ENCODE measurements at regions not wholly inside any gene's neighbourhood (a gene's known extent, or its start where the extent isn't known, plus 50 kb on each side); places are given as distances from the start of the nearest gene placed in this dataset.
A peak's percentile ranks its signal among the peaks of the same experiment; 100 is the strongest.
"Not testable (repeated sequence)": the region's sequence is repeated elsewhere in the genome, so short reads cannot be mapped to it uniquely, and the experiment has no call there.

DNA sequence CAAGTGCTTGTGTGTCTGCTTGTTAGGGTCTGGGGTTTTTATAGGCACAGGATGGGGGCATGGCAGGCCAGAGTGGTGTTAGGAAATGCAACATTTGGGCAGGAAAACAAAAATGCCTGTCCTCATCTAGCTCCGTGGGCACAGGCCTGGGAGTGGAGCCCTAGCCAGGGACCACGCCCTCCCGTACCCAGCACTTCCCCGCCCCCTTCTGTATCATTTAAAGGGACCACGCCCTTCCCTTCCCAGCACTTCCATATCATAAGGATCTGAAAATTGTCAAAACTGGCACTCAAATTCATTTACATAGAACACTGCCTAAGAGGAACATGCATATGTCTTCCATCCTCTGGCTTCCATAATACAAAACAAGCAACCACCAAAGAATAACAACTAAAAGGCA is 185.8 kb downstream of the B3GLCT start:
- no peak for DNase-seq (ENCODE audit: low read depth)

DNA sequence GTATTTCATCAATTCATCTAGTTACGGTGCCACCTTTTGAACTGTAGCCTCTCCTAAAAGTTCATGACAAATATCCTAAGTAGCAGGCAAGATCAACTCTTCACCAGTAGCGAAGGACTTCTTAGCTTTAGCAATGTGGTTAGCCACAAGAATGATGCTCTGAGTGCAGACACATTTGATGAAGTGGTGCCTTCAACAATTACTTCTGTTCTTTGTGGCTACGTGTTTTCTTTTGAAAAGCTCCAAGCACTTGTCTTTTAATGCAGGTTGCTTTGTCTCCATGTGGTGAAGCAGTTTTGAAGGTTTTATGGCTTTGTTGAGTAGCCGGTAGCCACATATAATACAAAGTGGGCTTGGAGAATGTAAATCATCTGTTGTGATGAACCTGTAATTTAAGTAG is 194.7 kb downstream of the B3GLCT start:
- DNase-seq (ENCODE audit: low read depth) = no peak

DNA sequence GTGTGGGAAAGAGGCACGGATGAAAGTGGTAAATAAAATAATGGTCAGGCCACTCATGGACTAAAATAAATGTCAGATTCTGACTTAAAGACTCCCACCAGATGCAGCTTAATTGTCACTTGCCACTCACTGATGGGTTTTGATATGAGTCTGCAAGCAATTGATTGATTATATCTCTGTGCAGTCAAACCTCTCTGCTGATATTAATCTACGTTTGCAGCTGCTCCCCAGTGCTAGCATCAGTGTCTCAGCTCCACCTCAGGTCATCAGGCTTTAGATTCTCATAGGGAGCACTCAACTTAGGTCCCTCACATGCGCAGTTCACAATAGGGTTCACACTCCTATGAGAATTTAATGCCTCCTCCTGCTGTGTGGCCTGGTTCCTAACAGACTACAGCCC is 195.3 kb downstream of the B3GLCT start:
- DNase-seq (ENCODE audit: low read depth) = no peak

DNA sequence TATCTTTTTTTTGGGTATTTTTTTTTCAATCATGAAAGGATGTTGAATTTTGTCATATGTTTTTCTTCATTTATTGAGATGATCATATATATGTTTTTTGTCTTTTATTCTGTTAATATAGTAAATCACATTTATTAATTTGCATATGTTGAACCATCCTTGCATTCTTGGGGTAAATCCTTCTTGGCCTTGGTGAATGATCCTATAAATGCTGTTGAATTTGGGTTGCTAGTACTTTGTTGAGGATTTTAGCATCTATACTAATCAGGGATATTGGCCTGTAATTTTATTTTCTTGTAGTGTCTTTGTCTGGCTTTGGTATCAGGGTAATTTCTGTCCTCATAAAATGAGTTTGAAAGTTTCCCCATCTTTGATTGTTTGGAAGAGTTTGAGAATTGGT is 199.9 kb downstream of the B3GLCT start:
- DNase-seq (ENCODE audit: low read depth) = no peak

DNA sequence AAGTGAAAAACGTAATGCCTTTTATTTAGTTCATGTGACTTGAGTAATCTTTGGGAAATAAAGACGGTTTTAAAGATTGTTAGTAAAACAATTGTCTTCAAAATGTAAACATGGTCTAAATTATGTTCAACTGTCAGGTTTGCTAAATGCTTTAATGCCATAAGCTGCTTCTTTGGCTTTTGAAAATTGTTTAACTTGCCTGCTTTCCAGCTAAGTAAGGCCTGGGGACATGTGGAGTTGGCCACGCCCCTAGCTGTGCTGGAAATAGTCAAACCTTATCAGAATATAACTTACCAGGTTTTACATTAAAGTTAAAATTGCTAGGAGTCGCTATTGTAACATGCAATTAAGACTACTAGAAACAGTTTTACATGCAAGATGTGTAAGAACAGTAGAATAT is 203.9 kb downstream of the B3GLCT start:
- DNase-seq (ENCODE audit: low read depth) = not testable (repeated sequence)

DNA sequence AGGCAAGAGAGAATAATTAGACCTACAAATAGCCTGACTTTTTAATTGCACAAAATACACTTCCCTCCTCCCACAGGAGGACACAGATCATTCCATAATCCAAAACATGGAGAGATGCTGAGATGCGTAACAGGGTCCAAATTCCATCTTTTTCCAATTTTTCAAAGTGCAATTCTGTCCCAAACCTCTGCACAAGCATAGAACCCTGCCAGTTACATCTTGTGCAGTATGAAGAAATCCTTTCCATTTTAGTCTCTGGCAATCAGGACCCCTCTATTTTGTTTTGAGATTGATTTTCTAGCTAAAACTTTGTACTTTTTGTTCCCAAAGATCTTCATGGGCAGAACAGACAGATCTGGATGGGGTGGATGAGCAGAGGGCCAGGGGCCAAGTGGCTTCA is 209.2 kb downstream of the B3GLCT start:
- no peak for DNase-seq (ENCODE audit: low read depth)

DNA sequence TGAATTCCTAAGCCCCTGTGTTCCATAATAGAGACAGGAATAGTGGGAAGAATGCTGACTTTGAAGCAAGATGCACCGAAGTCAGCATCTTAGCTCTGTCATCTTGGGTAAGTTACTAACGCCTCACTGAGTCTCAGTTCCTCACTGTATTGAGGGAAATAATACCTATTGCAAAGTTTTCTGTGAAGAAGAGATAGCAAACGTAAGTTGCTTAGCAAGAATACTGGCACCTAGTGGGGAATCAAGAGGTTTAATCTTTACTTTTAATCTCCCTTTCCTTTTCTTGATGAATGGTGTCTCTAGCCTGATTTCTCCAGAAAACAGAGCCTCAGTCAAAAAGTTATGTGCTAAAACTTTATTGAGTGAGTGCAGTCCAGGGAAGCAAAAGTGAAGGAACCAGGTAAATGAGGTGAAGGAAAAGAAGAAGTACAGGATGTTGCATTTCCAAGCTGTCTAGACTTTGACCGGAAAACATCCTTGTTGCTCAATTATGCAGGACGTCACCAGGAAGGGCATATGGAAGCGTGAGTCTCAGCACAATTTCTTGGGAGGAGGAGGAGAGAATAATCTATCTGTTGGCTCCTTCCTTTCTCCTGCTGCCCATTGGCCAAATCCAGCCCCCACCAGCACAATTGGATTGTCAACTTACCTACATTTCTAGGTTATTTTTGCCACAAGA is 210.0 kb downstream of the B3GLCT start:
- no peak for DNase-seq (ENCODE audit: low read depth)

DNA sequence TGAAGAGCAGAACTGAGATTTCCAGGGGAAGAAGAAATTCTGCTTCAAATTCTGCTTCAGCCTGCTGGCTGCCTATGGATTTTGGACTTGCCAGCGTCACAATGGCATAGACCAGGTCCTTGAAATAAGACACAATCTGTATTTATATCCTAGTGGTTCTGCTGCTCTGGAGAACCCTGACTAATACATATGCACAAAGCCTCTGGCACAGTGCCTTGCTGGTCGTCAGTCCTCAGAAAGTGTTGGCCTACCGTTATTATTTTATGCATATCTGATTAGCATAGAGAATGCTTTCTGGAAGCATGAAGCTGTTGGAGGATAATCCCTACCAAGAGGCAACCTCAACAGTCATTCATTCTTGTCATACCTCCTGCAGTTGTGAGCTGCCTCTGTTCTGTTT is 213.7 kb downstream of the B3GLCT start:
- no peak for DNase-seq (ENCODE audit: low read depth)

DNA sequence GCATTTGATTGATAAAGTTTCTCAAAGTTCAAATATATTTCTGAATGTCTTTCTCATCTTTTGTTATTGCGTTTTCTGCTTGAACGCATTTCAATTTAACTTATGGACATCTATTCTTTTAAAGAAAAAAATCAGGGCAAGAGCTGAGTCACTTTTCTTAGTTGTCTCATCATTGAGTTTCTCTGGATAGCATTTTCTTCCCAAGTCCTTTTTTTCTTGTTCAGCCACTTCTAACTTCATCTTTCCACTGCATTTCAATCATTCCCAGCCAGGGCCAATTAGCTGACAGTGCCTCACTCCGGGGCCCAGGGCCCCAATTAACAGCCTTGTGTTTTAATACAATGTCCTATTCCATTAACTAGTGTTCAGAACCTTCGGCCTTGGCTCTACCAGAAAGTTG is 216.3 kb downstream of the B3GLCT start:
- no peak for DNase-seq (ENCODE audit: low read depth)

DNA sequence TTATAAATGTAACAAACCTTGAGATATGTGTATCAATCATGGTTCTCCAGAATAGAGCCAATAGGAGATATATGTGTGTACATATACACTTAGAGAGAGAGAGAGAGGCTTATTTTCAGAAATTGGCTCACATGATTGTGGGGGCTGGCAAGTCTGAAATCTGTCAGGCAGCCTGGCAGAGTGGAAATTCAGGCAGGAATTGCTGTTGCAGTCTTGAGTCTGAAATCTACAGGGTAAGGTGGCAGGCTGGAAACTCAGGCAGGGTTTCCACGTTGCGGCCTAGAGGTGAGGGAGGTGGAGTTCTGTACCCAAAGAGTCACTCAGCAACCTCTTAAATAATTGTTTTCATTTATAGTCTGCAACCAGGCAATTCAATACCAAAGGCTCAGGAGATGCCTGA is 218.4 kb downstream of the B3GLCT start:
- no peak for DNase-seq (ENCODE audit: low read depth)

DNA sequence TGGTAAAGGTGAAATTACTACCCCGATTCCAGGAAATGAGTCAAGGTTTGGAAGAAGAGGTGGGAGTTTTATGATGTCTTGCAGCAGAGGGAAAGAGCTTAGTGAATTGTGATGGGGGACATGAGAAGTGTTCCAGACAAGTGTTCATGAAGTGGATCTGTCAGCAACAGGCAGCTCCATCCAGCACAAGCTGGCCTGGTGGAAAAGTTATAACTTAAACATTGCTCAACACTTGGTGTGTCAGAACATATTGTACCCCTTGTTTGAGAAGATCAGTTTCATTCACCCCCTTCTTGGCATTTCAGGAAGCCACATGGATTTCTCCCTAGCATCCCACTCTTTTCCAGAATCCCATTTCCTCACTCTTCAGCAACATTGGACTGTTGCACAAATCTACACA is 222.0 kb downstream of the B3GLCT start:
- DNase-seq (ENCODE audit: low read depth) = no peak

DNA sequence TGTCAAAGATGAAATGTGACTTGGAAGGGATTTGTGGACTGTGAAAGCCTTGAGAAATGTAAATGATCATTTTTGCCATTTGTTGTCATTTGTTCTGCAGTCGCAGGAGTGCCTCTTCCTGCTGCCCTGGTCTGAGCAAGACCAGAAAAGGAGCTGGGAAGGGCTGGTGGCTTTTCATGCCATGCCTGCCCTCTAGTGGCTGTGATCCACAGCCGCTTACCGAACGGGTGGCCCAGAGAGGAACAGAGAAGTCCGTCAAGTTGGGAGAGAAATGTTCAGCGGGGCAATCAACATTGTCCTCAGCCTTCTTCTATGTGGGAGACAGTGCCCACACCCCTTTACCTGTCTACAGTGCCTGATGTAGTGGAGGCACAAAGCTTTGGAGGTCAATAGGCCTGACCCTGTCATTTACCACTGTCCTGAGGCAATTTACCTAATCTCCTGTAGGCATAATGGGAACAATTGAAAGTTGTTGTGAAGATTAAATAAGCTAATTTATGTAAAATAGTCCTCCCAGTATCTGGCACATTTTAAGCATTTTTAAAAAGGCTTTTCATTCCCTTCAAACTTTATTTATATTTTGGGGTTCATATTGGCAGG is 224.5 kb downstream of the B3GLCT start:
- DNase-seq (ENCODE audit: low read depth) = peak; percentile 5

DNA sequence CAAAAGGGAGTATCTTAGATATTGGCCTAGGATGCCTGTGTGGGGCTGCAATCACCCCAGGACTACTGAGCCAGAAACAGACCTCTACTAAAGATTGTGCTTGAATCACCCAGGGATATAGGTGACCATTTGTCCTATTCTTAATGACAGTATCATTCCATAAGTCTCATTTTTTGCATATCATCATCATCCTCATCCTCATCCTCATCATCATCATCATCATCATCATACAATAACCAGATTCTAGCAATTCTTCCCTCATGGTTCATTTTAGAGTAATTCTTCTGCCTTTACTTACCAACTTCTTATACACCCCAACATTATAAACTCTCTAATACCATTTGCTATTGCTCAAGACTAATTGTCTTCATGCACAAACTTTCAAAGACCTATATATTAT is 226.6 kb downstream of the B3GLCT start:
- no peak for DNase-seq (ENCODE audit: low read depth)

DNA sequence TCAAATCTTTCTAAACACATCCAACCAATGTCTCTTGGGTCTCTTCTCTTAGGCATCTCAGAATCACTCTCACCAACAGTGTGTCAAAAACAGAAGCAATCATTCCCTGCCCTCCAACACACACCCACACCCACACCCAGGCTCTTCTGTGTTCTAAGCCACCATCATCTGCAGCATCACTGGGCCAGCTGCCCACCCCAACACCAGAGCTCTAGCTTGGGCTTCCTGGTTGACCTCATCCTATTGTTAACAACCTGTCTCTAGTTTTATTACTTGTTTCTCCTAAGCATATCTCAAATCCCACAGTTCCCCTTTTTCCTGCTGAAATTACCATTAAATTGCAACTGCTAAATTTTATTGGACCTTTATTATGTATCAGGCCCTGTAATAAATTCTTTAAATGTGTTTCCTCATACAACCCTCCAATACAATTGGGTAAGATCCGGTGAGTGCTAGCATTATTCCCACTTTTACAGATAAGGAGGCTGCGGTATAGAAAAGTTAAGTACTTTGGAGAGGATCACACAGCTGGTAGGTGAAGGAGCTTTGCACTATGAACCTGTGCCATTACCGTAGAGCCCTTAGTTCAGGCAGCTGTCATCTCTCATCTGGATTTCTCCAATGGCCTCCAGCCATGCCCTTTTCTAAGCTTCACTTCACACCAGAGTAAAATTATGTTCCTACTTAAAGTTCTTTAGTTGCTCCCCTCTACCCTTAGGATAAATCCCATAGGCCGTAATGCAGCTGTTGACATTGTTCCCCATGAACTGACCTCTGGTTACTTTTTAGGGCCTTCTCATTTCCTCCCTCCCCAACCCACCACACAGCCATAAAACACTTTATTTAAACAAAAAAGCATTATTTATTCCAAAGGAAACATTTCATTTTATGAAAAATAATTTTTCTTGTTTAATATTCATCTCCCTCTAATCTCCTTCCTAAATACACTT is 227.7 kb downstream of the B3GLCT start:
- DNase-seq (ENCODE audit: low read depth) = no peak

DNA sequence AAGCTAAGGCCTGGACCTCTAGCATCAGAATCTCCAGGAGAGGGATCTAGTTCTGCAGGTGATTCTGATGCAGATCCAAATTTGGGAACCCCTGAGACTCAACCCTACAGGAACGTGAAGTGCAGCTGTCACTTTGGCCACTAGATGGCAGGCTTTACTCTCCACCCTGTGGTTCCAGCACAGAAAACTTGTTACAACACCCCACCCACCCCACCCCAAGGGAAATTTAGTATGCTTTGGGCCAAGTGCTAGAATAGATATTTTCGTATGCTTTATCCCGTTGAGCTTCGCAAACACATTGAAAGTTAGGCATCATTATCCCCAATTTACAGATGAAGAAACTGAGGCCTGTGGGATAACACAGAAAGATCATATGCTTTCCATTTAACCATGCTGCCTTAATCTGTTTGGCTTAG is 232.0 kb downstream of the B3GLCT start:
- DNase-seq (ENCODE audit: low read depth) = peak; percentile 1

DNA sequence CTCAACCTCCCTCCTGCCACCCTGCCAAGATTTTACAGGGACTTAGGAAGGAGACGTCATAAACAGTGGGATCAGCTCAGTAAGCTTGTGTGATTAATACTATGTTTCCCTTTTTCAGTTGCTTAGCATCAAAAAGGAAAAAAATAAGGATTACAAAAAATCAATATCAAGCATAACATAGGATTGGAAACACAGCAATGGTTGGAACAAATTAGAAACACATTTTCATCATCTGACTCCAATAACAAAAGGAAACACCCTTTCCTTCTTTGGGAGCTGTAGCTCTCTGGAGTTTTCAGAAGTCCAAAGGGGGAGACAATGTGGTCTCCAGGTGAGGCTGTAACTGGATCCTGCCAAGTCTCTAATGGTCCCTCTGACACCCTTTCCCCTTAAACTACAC is 233.4 kb downstream of the B3GLCT start:
- no peak for DNase-seq (ENCODE audit: low read depth)

DNA sequence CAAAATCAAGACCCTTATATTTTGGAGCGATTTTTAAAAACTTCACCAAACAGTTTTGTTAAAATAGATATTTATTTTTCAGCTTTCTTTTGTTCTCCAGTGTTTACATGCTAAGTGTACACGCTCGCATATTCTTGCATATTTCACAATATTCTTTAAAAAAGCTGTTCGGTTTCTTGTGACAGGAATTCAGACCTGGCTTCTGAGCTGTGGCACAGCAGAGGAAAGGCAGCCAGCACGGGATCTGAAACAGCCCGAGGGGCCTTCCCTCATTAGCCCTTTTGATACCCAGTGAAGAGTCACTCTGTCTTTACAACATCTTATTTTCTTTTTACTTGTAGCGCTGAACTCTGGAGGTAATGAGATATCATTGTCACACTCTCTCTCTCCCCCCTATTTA is 234.0 kb downstream of the B3GLCT start:
- DNase-seq (ENCODE audit: low read depth) = no peak

DNA sequence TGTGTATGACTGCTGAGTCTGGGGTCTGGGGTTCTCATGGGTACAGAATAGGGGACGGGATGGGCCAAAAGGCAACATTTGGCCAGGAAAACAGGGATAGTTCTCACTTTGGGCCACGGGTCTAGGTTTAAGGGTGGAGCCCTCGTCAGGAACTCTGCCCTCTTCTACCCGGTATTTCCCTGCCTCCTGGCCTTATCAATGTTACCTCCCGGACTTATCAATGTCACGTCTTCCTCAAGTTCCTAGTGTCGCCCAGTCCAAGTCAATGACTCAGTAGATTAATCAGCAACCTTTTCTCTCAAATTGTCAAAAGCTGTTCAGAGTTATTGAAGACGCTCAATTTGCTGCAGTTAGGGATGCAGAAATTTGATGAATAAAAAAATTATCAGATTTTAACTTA is 234.8 kb downstream of the B3GLCT start:
- DNase-seq (ENCODE audit: low read depth) = no peak

DNA sequence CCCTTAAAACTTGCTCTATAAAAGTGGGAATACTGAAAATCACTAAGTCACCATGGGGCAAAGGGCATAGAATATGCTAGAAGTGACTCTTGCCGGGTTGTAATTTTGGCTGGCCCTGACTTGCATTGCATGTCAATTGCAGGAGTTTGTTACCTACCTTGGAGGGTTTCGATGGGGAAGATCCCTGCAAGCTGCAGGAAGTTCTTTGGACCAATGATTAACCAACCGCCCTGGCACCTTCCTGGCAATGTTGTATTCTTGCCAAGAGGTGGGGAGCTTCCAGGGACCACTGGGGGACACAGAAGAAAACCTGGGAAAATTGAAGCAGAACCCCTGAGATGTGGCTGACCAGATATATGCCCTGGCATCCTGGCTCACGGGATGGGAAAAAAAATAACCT is 235.8 kb downstream of the B3GLCT start:
- no peak for DNase-seq (ENCODE audit: low read depth)

DNA sequence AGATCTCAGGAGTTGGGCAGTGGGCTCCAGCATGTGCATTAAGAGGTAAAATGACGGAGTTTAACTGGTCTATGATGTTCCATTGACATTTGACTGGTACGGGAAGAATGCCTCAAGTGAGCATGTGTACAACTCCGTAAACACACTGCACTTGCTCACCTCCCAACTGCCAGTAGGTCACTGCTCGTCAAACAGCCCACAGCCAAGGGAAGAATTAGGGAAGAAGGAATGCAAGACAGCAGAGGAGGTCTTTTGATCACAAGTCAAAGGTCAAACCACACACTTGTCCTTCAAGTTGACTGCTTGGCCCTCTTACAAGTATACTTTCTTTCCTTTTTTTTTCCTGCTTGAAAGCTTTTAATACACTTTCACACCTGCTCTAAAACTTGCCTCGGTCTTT is 236.7 kb downstream of the B3GLCT start:
- DNase-seq (ENCODE audit: low read depth) = no peak

DNA sequence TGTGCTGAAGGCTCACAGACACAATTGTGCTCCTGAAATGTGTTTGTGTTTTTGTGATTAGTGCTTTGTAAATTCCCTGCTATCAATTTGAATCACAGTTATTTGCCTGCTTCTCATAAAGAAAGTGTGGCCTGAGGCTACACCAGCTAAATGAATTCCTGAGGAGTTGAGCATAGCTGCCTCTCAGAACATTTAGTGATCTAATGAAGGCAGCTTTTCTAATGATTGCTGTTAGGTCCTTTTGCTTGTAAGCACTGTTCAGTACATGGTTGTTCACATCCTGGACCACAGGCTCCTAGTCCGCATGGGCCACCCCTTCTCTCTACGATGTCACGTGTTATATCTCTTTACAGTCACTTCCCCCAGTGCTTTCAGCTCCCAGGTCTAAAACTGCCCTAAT is 238.2 kb downstream of the B3GLCT start:
- no peak for DNase-seq (ENCODE audit: low read depth)

DNA sequence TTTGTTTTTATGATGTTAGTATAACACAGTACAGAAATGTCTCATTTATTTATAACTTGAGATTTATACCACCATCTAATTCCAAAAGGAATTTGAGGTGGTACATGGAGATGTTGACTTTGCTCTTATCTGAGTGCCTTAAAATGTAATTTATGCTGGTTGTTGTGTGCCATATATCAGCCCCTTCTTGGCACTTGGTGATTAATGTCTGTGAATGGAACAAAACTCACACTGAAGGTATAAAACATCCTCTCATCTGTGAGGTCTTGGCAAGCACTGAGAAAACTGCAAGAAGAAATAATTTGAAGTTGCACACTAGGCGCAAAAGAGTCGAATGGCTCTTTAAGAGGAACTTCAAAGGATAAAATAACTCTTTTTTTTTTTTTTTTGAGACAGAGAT is 240.4 kb downstream of the B3GLCT start:
- DNase-seq (ENCODE audit: low read depth) = no peak
